Glutamatergic neuron (in vitro differentiated cells): ENCODE measurements at regions not wholly inside any gene's neighbourhood (a gene's known extent, or its start where the extent isn't known, plus 50 kb on each side); places are given as distances from the start of the nearest gene placed in this dataset.

Experiments used
- DNase-seq: peaks from one replicate; pipeline ENCODE4 v3.0.0; 2022
- H3K27ac Mint-ChIP-seq: one replicate; pipeline ENCODE4 v1.8.0; 2020; ENCODE audit warnings: mild to moderate bottlenecking, mixed read lengths, inconsistent platforms; ENCODE audit not compliant: unreplicated experiment
- H3K27me3 Mint-ChIP-seq: one replicate; pipeline ENCODE4 v1.8.0; 2020; ENCODE audit warnings: mild to moderate bottlenecking, moderate library complexity, mixed read lengths, inconsistent platforms; ENCODE audit not compliant: unreplicated experiment
- H3K36me3 Mint-ChIP-seq: one replicate; pipeline ENCODE4 v1.8.0; 2020; ENCODE audit warnings: mild to moderate bottlenecking, mixed read lengths, inconsistent platforms; ENCODE audit not compliant: unreplicated experiment
- H3K4me1 Mint-ChIP-seq: one replicate; pipeline ENCODE4 v1.8.0; 2020; ENCODE audit warnings: mild to moderate bottlenecking, low read depth, mixed read lengths, inconsistent platforms; ENCODE audit not compliant: unreplicated experiment
- H3K4me3 Mint-ChIP-seq: one replicate; pipeline ENCODE4 v1.8.0; 2020; ENCODE audit warnings: mild to moderate bottlenecking, mixed read lengths, inconsistent platforms; ENCODE audit not compliant: unreplicated experiment
- H3K9me3 Mint-ChIP-seq: one replicate; pipeline ENCODE4 v1.8.0; 2020; ENCODE audit warnings: mild to moderate bottlenecking, moderate library complexity, mixed read lengths, inconsistent platforms; ENCODE audit not compliant: unreplicated experiment
- CTCF ChIP-seq: fragments of 200-600 bp; sonication (generic); IDR thresholded peaks from one replicate; pipeline ENCODE4 v1.5.0; 2021; ENCODE audit not compliant: partially characterized antibody, unreplicated experiment

GRCh38 chr2:17323697-17324096 lies 194.5 kb downstream of the RAD51AP2 start:
- H3K27me3 Mint-ChIP-seq: no peaks in the 10 kb centered on the region
- H3K36me3 Mint-ChIP-seq: no peaks in the 10 kb centered on the region
- TF ChIP-seq CTCF: no peak
- H3K4me3 Mint-ChIP-seq: no peak overlapping the region
- no peak overlapping the region for H3K27ac Mint-ChIP-seq
- peaks cover 12% of the 10 kb centered on the region for H3K4me1 Mint-ChIP-seq
- peaks cover 3% of the 10 kb centered on the region for H3K9me3 Mint-ChIP-seq
- DNase-seq: no peak

GRCh38 chr2:17322461-17322860 lies 195.8 kb downstream of the RAD51AP2 start:
- no peak overlapping the region for H3K27ac Mint-ChIP-seq
- H3K4me3 Mint-ChIP-seq: no peak overlapping the region
- DNase-seq: no peak
- H3K4me1 Mint-ChIP-seq: peaks cover 12% of the 10 kb centered on the region
- H3K9me3 Mint-ChIP-seq: peaks cover 3% of the 10 kb centered on the region
- no peaks in the 10 kb centered on the region for H3K36me3 Mint-ChIP-seq
- TF ChIP-seq CTCF: no peak
- no peaks in the 10 kb centered on the region for H3K27me3 Mint-ChIP-seq

- Mint-ChIP-seq H3K36me3 (no peaks in the 10 kb centered on the region), H3K4me3 (no peak overlapping the region), H3K27ac (no peak overlapping the region), H3K4me1 (peaks cover 12% of the 10 kb centered on the region), H3K27me3 (no peaks in the 10 kb centered on the region), H3K9me3 (peaks cover 3% of the 10 kb centered on the region)
- TF ChIP-seq CTCF: no peak
- DNase-seq: no peak
Observed at GRCh38 chr2:17319090-17319489, 199.2 kb downstream of the RAD51AP2 start.

- Mint-ChIP-seq H3K4me1 (peaks cover 12% of the 10 kb centered on the region), H3K9me3 (peaks cover 3% of the 10 kb centered on the region), H3K27me3 (no peaks in the 10 kb centered on the region), H3K4me3 (no peak overlapping the region), H3K27ac (no peak overlapping the region), H3K36me3 (no peaks in the 10 kb centered on the region)
- TF ChIP-seq CTCF: no peak
- no peak for DNase-seq
Observed at GRCh38 chr2:17318013-17318412, 200.2 kb downstream of the RAD51AP2 start.

- H3K27ac Mint-ChIP-seq: no peak overlapping the region
- peaks cover 12% of the 10 kb centered on the region for H3K4me1 Mint-ChIP-seq
- peaks cover 3% of the 10 kb centered on the region for H3K9me3 Mint-ChIP-seq
- H3K27me3 Mint-ChIP-seq: no peaks in the 10 kb centered on the region
- TF ChIP-seq CTCF: no peak
- no peaks in the 10 kb centered on the region for H3K36me3 Mint-ChIP-seq
- no peak overlapping the region for H3K4me3 Mint-ChIP-seq
- no peak for DNase-seq
Observed at GRCh38 chr2:17317439-17317976, 200.7 kb downstream of the RAD51AP2 start.
